AG09319 (cell line): ENCODE measurements at regions not wholly inside any gene's neighbourhood (a gene's known extent, or its start where the extent isn't known, plus 50 kb on each side); places are given as distances from the start of the nearest gene placed in this dataset.
"Not testable (repeated sequence)": the region's sequence is repeated elsewhere in the genome, so short reads cannot be mapped to it uniquely, and the experiment has no call there.

ENCODE experiments used
- DNase-seq: peaks from one replicate; pipeline ENCODE4 v3.0.0-alpha.2; 2010; ENCODE audit warnings: low read depth; ENCODE audit errors: extremely low read depth
- TF ChIP-seq, protein P1 (sequence below): IDR thresholded peaks from 2 replicates; pipeline ENCODE4 v1.5.1; 2011; ENCODE audit warnings: low read depth, mild to moderate bottlenecking, inconsistent platforms, low read length, moderate library complexity

DNA sequence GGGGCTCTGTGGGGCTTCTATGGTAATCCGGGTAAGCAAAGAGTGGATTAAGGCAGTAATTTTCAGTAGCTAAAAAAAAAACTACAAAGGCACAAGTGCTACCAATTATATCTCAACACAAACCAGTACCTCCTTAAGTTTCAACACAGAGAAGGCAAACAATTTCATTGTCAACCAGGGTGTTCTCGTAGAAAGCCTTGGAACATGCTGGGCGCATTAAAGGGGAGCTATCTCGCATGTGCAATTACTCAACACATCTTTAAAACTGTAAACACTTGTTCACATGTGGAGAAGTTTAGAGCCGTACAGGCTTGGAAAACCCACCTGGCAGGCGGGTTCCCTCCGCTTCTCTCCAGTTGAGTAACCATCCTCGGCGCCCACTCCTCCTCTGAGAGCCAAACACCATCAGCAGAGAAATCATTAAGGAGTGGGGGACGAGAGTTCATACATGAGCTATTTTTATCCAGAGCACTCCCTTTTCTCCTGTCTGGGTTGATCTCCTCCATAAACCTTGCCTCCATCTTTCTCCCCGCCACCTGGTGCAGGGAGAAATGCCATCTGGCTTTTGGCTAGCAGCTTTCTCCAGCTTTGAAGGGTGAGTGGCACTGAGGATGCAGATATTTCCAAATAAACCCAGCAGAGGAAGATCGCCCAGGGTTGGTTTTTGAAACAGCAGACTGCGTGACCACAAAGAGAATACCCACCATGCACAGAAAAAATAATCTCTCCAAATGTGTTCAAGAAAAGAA, 287.1 kb downstream of the WDR11 start:
- TF ChIP-seq, protein P1, sequence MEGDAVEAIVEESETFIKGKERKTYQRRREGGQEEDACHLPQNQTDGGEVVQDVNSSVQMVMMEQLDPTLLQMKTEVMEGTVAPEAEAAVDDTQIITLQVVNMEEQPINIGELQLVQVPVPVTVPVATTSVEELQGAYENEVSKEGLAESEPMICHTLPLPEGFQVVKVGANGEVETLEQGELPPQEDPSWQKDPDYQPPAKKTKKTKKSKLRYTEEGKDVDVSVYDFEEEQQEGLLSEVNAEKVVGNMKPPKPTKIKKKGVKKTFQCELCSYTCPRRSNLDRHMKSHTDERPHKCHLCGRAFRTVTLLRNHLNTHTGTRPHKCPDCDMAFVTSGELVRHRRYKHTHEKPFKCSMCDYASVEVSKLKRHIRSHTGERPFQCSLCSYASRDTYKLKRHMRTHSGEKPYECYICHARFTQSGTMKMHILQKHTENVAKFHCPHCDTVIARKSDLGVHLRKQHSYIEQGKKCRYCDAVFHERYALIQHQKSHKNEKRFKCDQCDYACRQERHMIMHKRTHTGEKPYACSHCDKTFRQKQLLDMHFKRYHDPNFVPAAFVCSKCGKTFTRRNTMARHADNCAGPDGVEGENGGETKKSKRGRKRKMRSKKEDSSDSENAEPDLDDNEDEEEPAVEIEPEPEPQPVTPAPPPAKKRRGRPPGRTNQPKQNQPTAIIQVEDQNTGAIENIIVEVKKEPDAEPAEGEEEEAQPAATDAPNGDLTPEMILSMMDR: no peak
- no peak for DNase-seq

DNA sequence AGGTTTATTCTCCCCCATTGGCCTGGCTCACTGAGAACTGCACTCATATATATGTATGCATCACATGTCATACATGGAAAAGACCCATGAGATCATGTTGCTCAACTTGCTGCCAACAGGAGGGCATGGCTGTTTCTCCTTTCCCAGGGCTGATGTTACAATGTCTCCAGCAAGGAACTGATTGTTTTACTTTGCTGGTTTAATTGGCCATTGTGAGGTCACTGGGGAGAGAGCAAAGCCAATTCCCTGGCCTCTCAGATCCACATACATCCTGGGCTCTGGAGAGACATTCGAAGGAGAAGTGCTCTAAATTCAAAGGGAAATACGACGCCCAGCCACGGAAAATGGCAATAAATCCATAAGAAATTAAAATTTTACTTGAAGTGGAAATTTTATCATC, 287.8 kb downstream of the WDR11 start:
- TF ChIP-seq, protein P1: no peak
- DNase-seq: no peak

DNA sequence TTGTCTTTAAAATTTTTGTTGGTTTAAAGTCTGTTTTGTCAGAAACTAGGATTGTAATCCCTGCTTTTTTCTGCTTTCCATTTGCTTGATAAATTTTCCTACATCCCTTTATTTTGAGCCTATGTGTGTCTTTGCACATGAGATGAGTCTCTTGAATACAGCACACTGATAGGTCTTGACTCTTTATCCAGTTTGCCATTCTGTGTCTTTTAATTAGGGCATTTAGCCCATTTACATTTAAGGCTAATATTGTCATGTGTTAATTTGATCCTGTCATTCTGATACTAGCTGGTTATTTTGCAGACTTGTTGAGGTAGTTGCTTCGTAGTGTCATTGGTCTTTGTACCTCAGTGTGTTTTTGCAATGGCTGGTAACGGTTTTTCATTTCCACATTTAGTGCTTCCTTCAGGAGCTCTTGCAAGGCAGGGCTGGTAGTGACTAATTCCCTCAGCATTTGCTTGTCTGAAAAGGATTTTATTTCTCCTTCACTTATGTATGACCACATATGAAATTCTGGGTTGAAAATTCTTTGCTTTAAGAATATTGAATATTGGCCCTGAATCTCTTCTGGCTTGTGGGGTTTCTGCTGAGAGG, 294.7 kb downstream of the WDR11 start:
- not testable (repeated sequence) for DNase-seq

DNA sequence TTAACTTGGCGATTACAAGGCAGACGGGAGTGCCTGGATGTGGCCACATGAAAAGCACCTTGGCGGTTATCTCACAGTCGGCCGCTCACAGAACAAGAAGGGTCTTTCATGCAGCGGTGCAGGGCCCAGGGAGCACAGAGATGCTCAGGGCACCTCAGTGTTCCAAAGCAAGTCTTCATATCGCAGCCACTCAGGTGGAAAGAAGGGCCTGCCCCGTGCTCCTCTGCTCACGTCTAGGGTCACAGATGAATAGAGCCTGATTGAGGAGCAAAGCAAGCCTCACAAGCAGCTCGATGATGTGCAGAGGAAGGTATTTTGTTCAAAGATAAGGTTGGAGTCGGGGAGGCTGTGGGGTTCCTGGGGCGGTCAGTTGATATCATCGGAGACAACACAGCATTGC, 297.8 kb downstream of the WDR11 start:
- TF ChIP-seq, protein P1: no peak
- DNase-seq: no peak

DNA sequence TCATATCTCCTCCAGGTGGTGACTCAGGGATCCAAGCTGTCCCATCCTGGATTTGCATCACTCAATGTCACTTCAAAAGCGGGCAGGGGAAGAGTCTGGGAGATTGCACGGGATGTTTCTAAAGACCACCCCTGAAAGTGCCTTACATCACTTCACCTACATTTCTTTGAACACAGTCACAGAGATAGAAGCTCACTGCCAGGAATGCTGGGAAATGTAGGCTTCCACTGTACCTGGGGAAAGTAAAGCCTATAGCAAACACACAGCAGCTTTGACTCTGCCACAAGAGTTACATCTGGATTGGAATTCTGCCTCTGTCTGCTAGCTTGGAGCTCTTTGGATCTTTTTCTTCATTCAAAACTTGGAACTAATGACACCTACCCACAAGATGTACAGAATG, 300.9 kb downstream of the WDR11 start:
- DNase-seq: no peak
- TF ChIP-seq, protein P1: no peak

DNA sequence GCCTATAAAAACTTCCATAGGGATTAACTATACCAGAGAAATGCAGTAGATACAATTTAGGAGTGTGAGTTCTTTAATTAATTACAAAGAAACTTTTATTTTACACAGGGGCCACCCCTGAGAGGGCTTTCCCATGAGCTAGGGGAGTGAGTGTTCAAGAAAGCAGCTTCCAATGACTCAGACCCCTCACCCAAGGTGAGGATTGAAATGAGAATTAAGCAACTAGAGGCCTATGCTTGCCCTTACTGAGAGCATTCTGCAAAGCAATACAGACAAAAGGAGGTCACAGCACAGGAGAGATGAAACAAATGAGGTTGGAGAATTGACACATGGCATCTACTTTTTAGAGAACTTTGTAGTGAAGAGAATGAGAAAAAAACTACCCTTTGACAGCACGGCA, 301.8 kb downstream of the WDR11 start:
- TF ChIP-seq, protein P1: no peak

DNA sequence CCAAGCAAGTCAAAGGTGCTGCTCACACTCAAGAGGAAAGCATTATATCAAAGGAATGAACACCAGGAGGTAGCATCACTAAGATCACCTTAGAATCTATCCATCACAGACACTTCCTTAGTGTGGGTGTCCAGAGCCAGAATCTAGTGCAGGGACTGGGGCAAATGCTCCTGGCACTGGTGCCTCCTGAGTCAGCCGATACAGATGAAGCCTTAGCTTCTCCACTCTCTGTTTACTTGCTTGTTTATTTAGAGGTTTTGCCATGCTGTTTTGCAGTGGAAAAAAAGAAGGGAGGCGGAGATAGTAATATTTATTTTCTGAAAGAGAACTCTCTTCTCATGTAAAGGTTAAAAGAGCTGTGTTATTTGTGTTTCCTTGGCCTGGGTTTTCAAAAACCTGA, 303.1 kb downstream of the WDR11 start:
- no peak for DNase-seq
- TF ChIP-seq, protein P1: no peak

More for the DNA sequence above, 301.8 kb downstream of the WDR11 start:
- no peak for DNase-seq

DNA sequence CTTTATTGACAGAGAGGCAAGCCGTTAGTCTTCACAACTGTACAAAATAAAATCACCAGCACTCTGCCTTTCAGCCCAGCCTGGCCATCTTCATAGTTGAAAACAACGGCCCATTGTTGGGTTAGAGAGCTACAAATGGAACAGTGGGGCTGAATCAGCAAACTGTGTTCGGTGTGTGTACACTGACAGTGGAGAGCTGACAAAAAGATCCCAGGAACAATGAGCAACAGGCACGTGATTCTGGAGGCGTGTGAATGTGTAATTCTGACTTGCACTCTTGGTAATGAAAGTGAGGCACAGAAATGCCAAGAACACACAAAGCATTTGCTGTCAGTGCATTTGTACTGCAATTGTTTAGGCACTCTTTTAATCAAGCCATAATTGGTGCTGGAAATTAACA, 303.7 kb downstream of the WDR11 start:
- TF ChIP-seq, protein P1: no peak
- no peak for DNase-seq
